GM12878 (cell line): ENCODE measurements at regions not wholly inside any gene's neighbourhood (a gene's known extent, or its start where the extent isn't known, plus 50 kb on each side); places are given as distances from the start of the nearest gene placed in this dataset.
"Not testable (repeated sequence)": the region's sequence is repeated elsewhere in the genome, so short reads cannot be mapped to it uniquely, and the experiment has no call there.

Source experiments
- POLR2AphosphoS5 ChIP-seq: IDR thresholded peaks from 2 replicates; pipeline ENCODE4 v1.6.1; 2011; ENCODE audit warnings: mild to moderate bottlenecking, low read length, inconsistent platforms
- RAD21 ChIP-seq: IDR thresholded peaks from 2 replicates; pipeline ENCODE4 v1.6.1; 2011; ENCODE audit warnings: mild to moderate bottlenecking, low read depth, low read length, moderate library complexity; ENCODE audit not compliant: insufficient read depth
- SREBF2 ChIP-seq: IDR thresholded peaks from 2 replicates; pipeline ENCODE4 v1.6.1; 2012; ENCODE audit warnings: mild to moderate bottlenecking, low read length
- YY1 ChIP-seq: IDR thresholded peaks from 2 replicates; pipeline ENCODE4 v1.6.1; 2011; ENCODE audit warnings: low read depth, mild to moderate bottlenecking, low read length
- ZNF207 ChIP-seq: fragments of 450-650 bp; IDR thresholded peaks from 2 replicates; pipeline ENCODE4 v1.6.1; 2014; ENCODE audit warnings: antibody characterized with exemption, mild to moderate bottlenecking, borderline replicate concordance
- ZNF274 ChIP-seq: IDR thresholded peaks from one replicate; pipeline ENCODE4 v1.8.0; 2011; ENCODE audit not compliant: insufficient read length, insufficient read depth
- TF ChIP-seq, protein P1 (sequence below), 3 experiments: IDR thresholded peaks in 2 of 3; conservative IDR thresholded peaks in 1 of 3; 2 replicates each; pipeline ENCODE4 v1.5.1; 2011; ENCODE audit warnings: low read depth in 3 of 3, low read length in 3 of 3, mild to moderate bottlenecking in 3 of 3, control low read depth in 2 of 3, moderate library complexity in 2 of 3, inconsistent platforms in 1 of 3, mixed read lengths in 1 of 3; ENCODE audit not compliant: control insufficient read depth in 2 of 3, insufficient read depth in 1 of 3; ENCODE audit errors: extremely low read depth in 1 of 3
- TF ChIP-seq, protein P2 (sequence below): fragments of 450-650 bp; formaldehyde crosslinking; IDR thresholded peaks from 2 replicates; pipeline ENCODE4 v1.5.0; 2022; ENCODE audit warnings: mild to moderate bottlenecking, missing genetic modification characterization

DNA sequence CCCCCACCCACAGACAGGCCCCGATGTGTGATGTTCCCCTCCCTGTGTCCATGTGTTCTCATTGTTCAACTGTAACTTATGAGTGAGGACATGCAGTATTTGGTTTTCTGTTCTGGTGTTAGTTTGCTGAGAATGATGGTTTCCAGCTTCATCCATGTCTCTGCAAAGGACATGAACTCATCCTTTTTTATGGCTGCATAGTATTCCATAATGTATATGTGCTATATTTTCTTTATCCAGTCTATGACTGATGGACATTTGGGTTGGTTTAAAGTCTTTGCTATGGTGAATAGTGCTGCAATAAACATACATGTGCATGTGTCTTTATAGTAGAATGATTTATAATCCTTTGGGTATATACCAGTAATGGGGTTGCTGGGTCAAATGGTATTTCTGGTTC is 194.1 kb upstream of the CXCL12 start:
- TF ChIP-seq, protein P1, sequence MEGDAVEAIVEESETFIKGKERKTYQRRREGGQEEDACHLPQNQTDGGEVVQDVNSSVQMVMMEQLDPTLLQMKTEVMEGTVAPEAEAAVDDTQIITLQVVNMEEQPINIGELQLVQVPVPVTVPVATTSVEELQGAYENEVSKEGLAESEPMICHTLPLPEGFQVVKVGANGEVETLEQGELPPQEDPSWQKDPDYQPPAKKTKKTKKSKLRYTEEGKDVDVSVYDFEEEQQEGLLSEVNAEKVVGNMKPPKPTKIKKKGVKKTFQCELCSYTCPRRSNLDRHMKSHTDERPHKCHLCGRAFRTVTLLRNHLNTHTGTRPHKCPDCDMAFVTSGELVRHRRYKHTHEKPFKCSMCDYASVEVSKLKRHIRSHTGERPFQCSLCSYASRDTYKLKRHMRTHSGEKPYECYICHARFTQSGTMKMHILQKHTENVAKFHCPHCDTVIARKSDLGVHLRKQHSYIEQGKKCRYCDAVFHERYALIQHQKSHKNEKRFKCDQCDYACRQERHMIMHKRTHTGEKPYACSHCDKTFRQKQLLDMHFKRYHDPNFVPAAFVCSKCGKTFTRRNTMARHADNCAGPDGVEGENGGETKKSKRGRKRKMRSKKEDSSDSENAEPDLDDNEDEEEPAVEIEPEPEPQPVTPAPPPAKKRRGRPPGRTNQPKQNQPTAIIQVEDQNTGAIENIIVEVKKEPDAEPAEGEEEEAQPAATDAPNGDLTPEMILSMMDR (IDR thresholded peaks at IDR 0.05 in 2 of 3, conservative IDR thresholded peaks at IDR 0.05 in 1 of 3; ENCODE audit: control insufficient read depth in 2 of 3, extremely low read depth in 1 of 3, insufficient read depth in 1 of 3, low read depth in 3 of 3, low read length in 3 of 3) = not testable (repeated sequence)
- TF ChIP-seq SREBF2, ZNF207, RAD21, ZNF274, POLR2AphosphoS5, YY1: not testable (repeated sequence)
- TF ChIP-seq, protein P2, sequence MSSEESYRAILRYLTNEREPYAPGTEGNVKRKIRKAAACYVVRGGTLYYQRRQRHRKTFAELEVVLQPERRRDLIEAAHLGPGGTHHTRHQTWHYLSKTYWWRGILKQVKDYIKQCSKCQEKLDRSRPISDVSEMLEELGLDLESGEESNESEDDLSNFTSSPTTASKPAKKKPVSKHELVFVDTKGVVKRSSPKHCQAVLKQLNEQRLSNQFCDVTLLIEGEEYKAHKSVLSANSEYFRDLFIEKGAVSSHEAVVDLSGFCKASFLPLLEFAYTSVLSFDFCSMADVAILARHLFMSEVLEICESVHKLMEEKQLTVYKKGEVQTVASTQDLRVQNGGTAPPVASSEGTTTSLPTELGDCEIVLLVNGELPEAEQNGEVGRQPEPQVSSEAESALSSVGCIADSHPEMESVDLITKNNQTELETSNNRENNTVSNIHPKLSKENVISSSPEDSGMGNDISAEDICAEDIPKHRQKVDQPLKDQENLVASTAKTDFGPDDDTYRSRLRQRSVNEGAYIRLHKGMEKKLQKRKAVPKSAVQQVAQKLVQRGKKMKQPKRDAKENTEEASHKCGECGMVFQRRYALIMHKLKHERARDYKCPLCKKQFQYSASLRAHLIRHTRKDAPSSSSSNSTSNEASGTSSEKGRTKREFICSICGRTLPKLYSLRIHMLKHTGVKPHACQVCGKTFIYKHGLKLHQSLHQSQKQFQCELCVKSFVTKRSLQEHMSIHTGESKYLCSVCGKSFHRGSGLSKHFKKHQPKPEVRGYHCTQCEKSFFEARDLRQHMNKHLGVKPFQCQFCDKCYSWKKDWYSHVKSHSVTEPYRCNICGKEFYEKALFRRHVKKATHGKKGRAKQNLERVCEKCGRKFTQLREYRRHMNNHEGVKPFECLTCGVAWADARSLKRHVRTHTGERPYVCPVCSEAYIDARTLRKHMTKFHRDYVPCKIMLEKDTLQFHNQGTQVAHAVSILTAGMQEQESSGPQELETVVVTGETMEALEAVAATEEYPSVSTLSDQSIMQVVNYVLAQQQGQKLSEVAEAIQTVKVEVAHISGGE (CRISPR knock-in tag) = not testable (repeated sequence)
